Lower leg skin (tissue), 3 donors: ENCODE measurements at regions not wholly inside any gene's neighbourhood (a gene's known extent, or its start where the extent isn't known, plus 50 kb on each side); places are given as distances from the start of the nearest gene placed in this dataset.

Experiments used
- POLR2A ChIP-seq, 2 donors: fragments of 450-650 bp; IDR thresholded peaks; one replicate each; pipeline ENCODE4 v1.6.1; 2016 to 2017; ENCODE audit warnings: antibody characterized with exemption in 2 of 2, mild to moderate bottlenecking in 1 of 2, moderate library complexity in 1 of 2
- TF ChIP-seq, protein P1 (sequence below), 3 donors: fragments of 450-650 bp; IDR thresholded peaks; one replicate each; pipeline ENCODE4 v1.5.1; 2016; ENCODE audit warnings: antibody characterized with exemption in 3 of 3, mild to moderate bottlenecking in 3 of 3, moderate library complexity in 2 of 3

DNA sequence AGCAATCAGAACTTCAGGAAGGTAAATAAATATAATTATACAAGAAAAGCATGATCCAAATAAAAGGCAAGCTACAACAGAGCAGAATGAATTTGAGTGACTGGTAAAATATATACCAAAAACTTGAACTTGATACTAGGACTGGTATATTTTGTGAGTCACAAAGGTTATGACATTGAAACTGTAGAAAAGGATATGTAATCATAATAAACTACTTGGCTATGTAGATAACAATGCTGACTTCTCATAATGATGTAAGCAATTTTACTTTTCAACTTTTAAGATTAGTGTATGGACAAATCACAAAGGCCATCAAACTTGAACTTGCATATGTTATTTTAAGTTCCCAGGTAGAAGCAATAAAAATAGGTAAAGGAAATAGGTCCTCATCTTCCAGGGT is 384.5 kb upstream of the NECTIN3 start:
- TF ChIP-seq, protein P1, sequence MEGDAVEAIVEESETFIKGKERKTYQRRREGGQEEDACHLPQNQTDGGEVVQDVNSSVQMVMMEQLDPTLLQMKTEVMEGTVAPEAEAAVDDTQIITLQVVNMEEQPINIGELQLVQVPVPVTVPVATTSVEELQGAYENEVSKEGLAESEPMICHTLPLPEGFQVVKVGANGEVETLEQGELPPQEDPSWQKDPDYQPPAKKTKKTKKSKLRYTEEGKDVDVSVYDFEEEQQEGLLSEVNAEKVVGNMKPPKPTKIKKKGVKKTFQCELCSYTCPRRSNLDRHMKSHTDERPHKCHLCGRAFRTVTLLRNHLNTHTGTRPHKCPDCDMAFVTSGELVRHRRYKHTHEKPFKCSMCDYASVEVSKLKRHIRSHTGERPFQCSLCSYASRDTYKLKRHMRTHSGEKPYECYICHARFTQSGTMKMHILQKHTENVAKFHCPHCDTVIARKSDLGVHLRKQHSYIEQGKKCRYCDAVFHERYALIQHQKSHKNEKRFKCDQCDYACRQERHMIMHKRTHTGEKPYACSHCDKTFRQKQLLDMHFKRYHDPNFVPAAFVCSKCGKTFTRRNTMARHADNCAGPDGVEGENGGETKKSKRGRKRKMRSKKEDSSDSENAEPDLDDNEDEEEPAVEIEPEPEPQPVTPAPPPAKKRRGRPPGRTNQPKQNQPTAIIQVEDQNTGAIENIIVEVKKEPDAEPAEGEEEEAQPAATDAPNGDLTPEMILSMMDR (IDR thresholded peaks at IDR 0.05), result no peak
- no peak for TF ChIP-seq POLR2A (IDR thresholded peaks at IDR 0.05)
